HuH-7.5 (cell line): ENCODE measurements at regions not wholly inside any gene's neighbourhood (a gene's known extent, or its start where the extent isn't known, plus 50 kb on each side); places are given as distances from the start of the nearest gene placed in this dataset.

Source experiments
- DNase-seq: peaks from one replicate; pipeline ENCODE4 v3.0.0; 2011; ENCODE audit warnings: low spot score

GRCh38 chr2:79355569-79355968, 157.3 kb upstream of the CTNNA2 start:
- no peak for DNase-seq

- no peak for DNase-seq
These were observed 167.9 kb upstream of the REG3A start for GRCh38 chr2:79327460-79327859.

GRCh38 chr2:79320871-79321270, 161.3 kb upstream of the REG3A start:
- no peak for DNase-seq

- DNase-seq, result no peak
These were observed 135.4 kb upstream of the REG3A start for GRCh38 chr2:79294994-79295393.

GRCh38 chr2:79292958-79293315, 133.4 kb upstream of the REG3A start:
- DNase-seq, result no peak

- DNase-seq, result no peak
These were observed 132.8 kb upstream of the REG3A start for GRCh38 chr2:79292239-79292957.

- no peak for DNase-seq
These were observed 116.3 kb upstream of the REG3A start for GRCh38 chr2:79275863-79276262.

- no peak for DNase-seq
These were observed 115.6 kb upstream of the REG3A start for GRCh38 chr2:79275197-79275596.

GRCh38 chr2:79272616-79273015, 113.1 kb upstream of the REG3A start:
- no peak for DNase-seq

GRCh38 chr2:79271456-79271855, 111.9 kb upstream of the REG3A start:
- DNase-seq, result no peak

- DNase-seq, result no peak
These were observed 101.3 kb upstream of the REG3A start for GRCh38 chr2:79260848-79261247.

GRCh38 chr2:79259959-79260358, 100.4 kb upstream of the REG3A start:
- DNase-seq, result no peak

GRCh38 chr2:79259296-79259695, 99.7 kb upstream of the REG3A start:
- no peak for DNase-seq

GRCh38 chr2:79253243-79253774, 93.8 kb upstream of the REG3A start:
- DNase-seq, result no peak

GRCh38 chr2:79250656-79251055, 91.1 kb upstream of the REG3A start:
- DNase-seq, result no peak

GRCh38 chr2:79248776-79249175, 89.2 kb upstream of the REG3A start:
- no peak for DNase-seq

GRCh38 chr2:79235135-79235534, 75.6 kb upstream of the REG3A start:
- no peak for DNase-seq

GRCh38 chr2:79223539-79223938, 64.0 kb upstream of the REG3A start:
- no peak for DNase-seq

- DNase-seq, result peak; percentile 8
These were observed 59.9 kb upstream of the REG3A start for GRCh38 chr2:79219383-79219988.

GRCh38 chr2:79210274-79210917, 50.8 kb upstream of the REG3A start:
- no peak for DNase-seq
